ENCODE measurements at regions not wholly inside any gene's neighbourhood (a gene's known extent, or its start where the extent isn't known, plus 50 kb on each side); places are given as distances from the start of the nearest gene placed in this dataset.
"Not testable (repeated sequence)": the region's sequence is repeated elsewhere in the genome, so short reads cannot be mapped to it uniquely, and the experiment has no call there.

- not testable (repeated sequence) for H3K36me3 ChIP-seq (ENCODE audit: low read length); H3K9ac ChIP-seq (ENCODE audit: low read length); H2AFZ ChIP-seq (ENCODE audit: low read depth, low read length, severe bottlenecking); H3K4me2 ChIP-seq (ENCODE audit: low read depth, low read length, poor library complexity, severe bottlenecking); H3K27ac ChIP-seq (ENCODE audit: low read depth, low read length); H3F3A ChIP-seq (ENCODE audit: insufficient read depth); H3K4me3 ChIP-seq (ENCODE audit: insufficient read depth, low read length, poor library complexity, severe bottlenecking); H3K79me2 ChIP-seq (ENCODE audit: insufficient read depth, low read length); H3K9me2 ChIP-seq (replicated peaks; ENCODE audit: insufficient read depth, low read length); H3K27me3 ChIP-seq (ENCODE audit: low read length); H4K20me1 ChIP-seq (ENCODE audit: low read depth, low read length); H3K9me3 ChIP-seq (ENCODE audit: insufficient read depth, low read length)
These were observed 76.0 kb downstream of the ART5 start for GRCh38 chr11:3565838-3566237.

- not testable (repeated sequence) for H2AFZ ChIP-seq (ENCODE audit: low read depth, low read length, severe bottlenecking); H3K9me3 ChIP-seq (ENCODE audit: insufficient read depth, low read length); H3K4me2 ChIP-seq (ENCODE audit: low read depth, low read length, poor library complexity, severe bottlenecking); H3K9me2 ChIP-seq (replicated peaks; ENCODE audit: insufficient read depth, low read length); H3F3A ChIP-seq (ENCODE audit: insufficient read depth); H3K9ac ChIP-seq (ENCODE audit: low read length); H3K27ac ChIP-seq (ENCODE audit: low read depth, low read length); H3K27me3 ChIP-seq (ENCODE audit: low read length); H3K4me3 ChIP-seq (ENCODE audit: insufficient read depth, low read length, poor library complexity, severe bottlenecking); H3K36me3 ChIP-seq (ENCODE audit: low read length); H4K20me1 ChIP-seq (ENCODE audit: low read depth, low read length); H3K79me2 ChIP-seq (ENCODE audit: insufficient read depth, low read length)
These were observed 77.4 kb downstream of the ART5 start for GRCh38 chr11:3564383-3564782.

GRCh38 chr11:3554621-3555020, 87.2 kb downstream of the ART5 start:
- not testable (repeated sequence) for H2AFZ ChIP-seq (ENCODE audit: low read depth, low read length, severe bottlenecking); H3K4me3 ChIP-seq (ENCODE audit: insufficient read depth, low read length, poor library complexity, severe bottlenecking); H3K36me3 ChIP-seq (ENCODE audit: low read length); H3K9me2 ChIP-seq (replicated peaks; ENCODE audit: insufficient read depth, low read length); H3K27ac ChIP-seq (ENCODE audit: low read depth, low read length); H3K9me3 ChIP-seq (ENCODE audit: insufficient read depth, low read length); H3K79me2 ChIP-seq (ENCODE audit: insufficient read depth, low read length); H3K4me2 ChIP-seq (ENCODE audit: low read depth, low read length, poor library complexity, severe bottlenecking); H3K9ac ChIP-seq (ENCODE audit: low read length); H3F3A ChIP-seq (ENCODE audit: insufficient read depth); H3K27me3 ChIP-seq (ENCODE audit: low read length); H4K20me1 ChIP-seq (ENCODE audit: low read depth, low read length)

GRCh38 chr11:3544990-3545389, 96.8 kb downstream of the ART5 start:
- H2AFZ ChIP-seq (ENCODE audit: low read depth, low read length, severe bottlenecking); H3K4me2 ChIP-seq (ENCODE audit: low read depth, low read length, poor library complexity, severe bottlenecking); H3K36me3 ChIP-seq (ENCODE audit: low read length): not testable (repeated sequence)

GRCh38 chr11:3538220-3538619, 103.6 kb downstream of the ART5 start:
- not testable (repeated sequence) for H3K4me2 ChIP-seq (ENCODE audit: low read depth, low read length, poor library complexity, severe bottlenecking); H2AFZ ChIP-seq (ENCODE audit: low read depth, low read length, severe bottlenecking); H3K9me2 ChIP-seq (replicated peaks; ENCODE audit: insufficient read depth, low read length); H3K27ac ChIP-seq (ENCODE audit: low read depth, low read length); H3K36me3 ChIP-seq (ENCODE audit: low read length); H4K20me1 ChIP-seq (ENCODE audit: low read depth, low read length); H3K9me3 ChIP-seq (ENCODE audit: insufficient read depth, low read length); H3F3A ChIP-seq (ENCODE audit: insufficient read depth); H3K9ac ChIP-seq (ENCODE audit: low read length); H3K4me3 ChIP-seq (ENCODE audit: insufficient read depth, low read length, poor library complexity, severe bottlenecking); H3K27me3 ChIP-seq (ENCODE audit: low read length); H3K79me2 ChIP-seq (ENCODE audit: insufficient read depth, low read length)

More at GRCh38 chr11:3544990-3545389, 96.8 kb downstream of the ART5 start:
- H3K4me3 ChIP-seq (ENCODE audit: insufficient read depth, low read length, poor library complexity, severe bottlenecking); H3K27me3 ChIP-seq (ENCODE audit: low read length); H3K9me2 ChIP-seq (replicated peaks; ENCODE audit: insufficient read depth, low read length); H3K9ac ChIP-seq (ENCODE audit: low read length); H4K20me1 ChIP-seq (ENCODE audit: low read depth, low read length); H3K27ac ChIP-seq (ENCODE audit: low read depth, low read length); H3K9me3 ChIP-seq (ENCODE audit: insufficient read depth, low read length); H3K79me2 ChIP-seq (ENCODE audit: insufficient read depth, low read length); H3F3A ChIP-seq (ENCODE audit: insufficient read depth): not testable (repeated sequence)

- H4K20me1 ChIP-seq (ENCODE audit: low read depth, low read length); H3K27me3 ChIP-seq (ENCODE audit: low read length); H3K9ac ChIP-seq (ENCODE audit: low read length); H3K4me2 ChIP-seq (ENCODE audit: low read depth, low read length, poor library complexity, severe bottlenecking); H2AFZ ChIP-seq (ENCODE audit: low read depth, low read length, severe bottlenecking); H3K79me2 ChIP-seq (ENCODE audit: insufficient read depth, low read length); H3K9me2 ChIP-seq (replicated peaks; ENCODE audit: insufficient read depth, low read length); H3K27ac ChIP-seq (ENCODE audit: low read depth, low read length); H3F3A ChIP-seq (ENCODE audit: insufficient read depth); H3K9me3 ChIP-seq (ENCODE audit: insufficient read depth, low read length); H3K4me3 ChIP-seq (ENCODE audit: insufficient read depth, low read length, poor library complexity, severe bottlenecking); H3K36me3 ChIP-seq (ENCODE audit: low read length): not testable (repeated sequence)
These were observed 104.5 kb downstream of the ART5 start for GRCh38 chr11:3537254-3537653.

- not testable (repeated sequence) for H3K4me3 ChIP-seq (ENCODE audit: insufficient read depth, low read length, poor library complexity, severe bottlenecking); H3K9ac ChIP-seq (ENCODE audit: low read length); H3K27ac ChIP-seq (ENCODE audit: low read depth, low read length); H3K27me3 ChIP-seq (ENCODE audit: low read length); H3K9me3 ChIP-seq (ENCODE audit: insufficient read depth, low read length); H3F3A ChIP-seq (ENCODE audit: insufficient read depth); H3K4me2 ChIP-seq (ENCODE audit: low read depth, low read length, poor library complexity, severe bottlenecking); H3K36me3 ChIP-seq (ENCODE audit: low read length); H4K20me1 ChIP-seq (ENCODE audit: low read depth, low read length); H3K9me2 ChIP-seq (replicated peaks; ENCODE audit: insufficient read depth, low read length); H2AFZ ChIP-seq (ENCODE audit: low read depth, low read length, severe bottlenecking); H3K79me2 ChIP-seq (ENCODE audit: insufficient read depth, low read length)
These were observed 108.8 kb downstream of the ART5 start for GRCh38 chr11:3532958-3533357.

- not testable (repeated sequence) for H3K4me3 ChIP-seq (ENCODE audit: insufficient read depth, low read length, poor library complexity, severe bottlenecking); H3K36me3 ChIP-seq (ENCODE audit: low read length); H3K27ac ChIP-seq (ENCODE audit: low read depth, low read length); H3F3A ChIP-seq (ENCODE audit: insufficient read depth); H3K27me3 ChIP-seq (ENCODE audit: low read length); H3K9ac ChIP-seq (ENCODE audit: low read length); H3K9me3 ChIP-seq (ENCODE audit: insufficient read depth, low read length); H4K20me1 ChIP-seq (ENCODE audit: low read depth, low read length); H3K9me2 ChIP-seq (replicated peaks; ENCODE audit: insufficient read depth, low read length); H3K4me2 ChIP-seq (ENCODE audit: low read depth, low read length, poor library complexity, severe bottlenecking); H2AFZ ChIP-seq (ENCODE audit: low read depth, low read length, severe bottlenecking); H3K79me2 ChIP-seq (ENCODE audit: insufficient read depth, low read length)
These were observed 110.5 kb downstream of the ART5 start for GRCh38 chr11:3531280-3531679.

All from SU-DHL-6 (cell line).